ENCODE measurements at regions not wholly inside any gene's neighbourhood (a gene's known extent, or its start where the extent isn't known, plus 50 kb on each side); places are given as distances from the start of the nearest gene placed in this dataset.

GRCh38 chr6:8229915-8230756 is 127.8 kb upstream of the EEF1E1 start:
- DNase-seq (ENCODE audit: extremely low read depth in 1 of 11, low read depth in 9 of 11, low spot score in 4 of 11) = peak in 4 of 11 donors; percentile 43 to 62 (median 46)

- no peak for DNase-seq (ENCODE audit: extremely low read depth in 1 of 11, low read depth in 9 of 11, low spot score in 4 of 11)
Measured at GRCh38 chr6:8225113-8225512, 122.8 kb upstream of the EEF1E1 start.

GRCh38 chr6:8223678-8224077 is 121.3 kb upstream of the EEF1E1 start:
- no peak for DNase-seq (ENCODE audit: extremely low read depth in 1 of 11, low read depth in 9 of 11, low spot score in 4 of 11)

GRCh38 chr6:8219352-8219943 is 117.1 kb upstream of the EEF1E1 start:
- peak in 4 of 11 donors; percentile 32 to 57 (median 50) for DNase-seq (ENCODE audit: extremely low read depth in 1 of 11, low read depth in 9 of 11, low spot score in 4 of 11)

GRCh38 chr6:8218861-8219260 is 116.5 kb upstream of the EEF1E1 start:
- no peak for DNase-seq (ENCODE audit: extremely low read depth in 1 of 11, low read depth in 9 of 11, low spot score in 4 of 11)

GRCh38 chr6:8215631-8216030 is 113.3 kb upstream of the EEF1E1 start:
- DNase-seq (ENCODE audit: extremely low read depth in 1 of 11, low read depth in 9 of 11, low spot score in 4 of 11) = no peak

GRCh38 chr6:8213995-8214394 is 111.6 kb upstream of the EEF1E1 start:
- DNase-seq (ENCODE audit: extremely low read depth in 1 of 11, low read depth in 9 of 11, low spot score in 4 of 11) = no peak

GRCh38 chr6:8212720-8213434 is 110.5 kb upstream of the EEF1E1 start:
- no peak for DNase-seq (ENCODE audit: extremely low read depth in 1 of 11, low read depth in 9 of 11, low spot score in 4 of 11)

- no peak for DNase-seq (ENCODE audit: extremely low read depth in 1 of 11, low read depth in 9 of 11, low spot score in 4 of 11)
Measured at GRCh38 chr6:8207869-8208191, 105.5 kb upstream of the EEF1E1 start.

- DNase-seq (ENCODE audit: extremely low read depth in 1 of 11, low read depth in 9 of 11, low spot score in 4 of 11) = no peak
Measured at GRCh38 chr6:8207191-8207868, 105.0 kb upstream of the EEF1E1 start.

- DNase-seq (ENCODE audit: extremely low read depth in 1 of 11, low read depth in 9 of 11, low spot score in 4 of 11) = no peak
Measured at GRCh38 chr6:8203337-8203736, 101.0 kb upstream of the EEF1E1 start.

GRCh38 chr6:8201679-8202078 is 99.3 kb upstream of the EEF1E1 start:
- DNase-seq (ENCODE audit: extremely low read depth in 1 of 11, low read depth in 9 of 11, low spot score in 4 of 11) = no peak

- DNase-seq (ENCODE audit: extremely low read depth in 1 of 11, low read depth in 9 of 11, low spot score in 4 of 11) = peak in 5 of 11 donors; percentile 54 to 81 (median 69)
Measured at GRCh38 chr6:8200255-8200654, 97.9 kb upstream of the EEF1E1 start.

GRCh38 chr6:8195714-8196102 is 93.4 kb upstream of the EEF1E1 start:
- no peak for DNase-seq (ENCODE audit: extremely low read depth in 1 of 11, low read depth in 9 of 11, low spot score in 4 of 11)

- DNase-seq (ENCODE audit: extremely low read depth in 1 of 11, low read depth in 9 of 11, low spot score in 4 of 11) = no peak
Measured at GRCh38 chr6:8195040-8195713, 92.8 kb upstream of the EEF1E1 start.

- DNase-seq (ENCODE audit: extremely low read depth in 1 of 11, low read depth in 9 of 11, low spot score in 4 of 11) = no peak
Measured at GRCh38 chr6:8194490-8194889, 92.1 kb upstream of the EEF1E1 start.

- DNase-seq (ENCODE audit: extremely low read depth in 1 of 11, low read depth in 9 of 11, low spot score in 4 of 11) = no peak
Measured at GRCh38 chr6:8193541-8193940, 91.2 kb upstream of the EEF1E1 start.

- no peak for DNase-seq (ENCODE audit: extremely low read depth in 1 of 11, low read depth in 9 of 11, low spot score in 4 of 11)
Measured at GRCh38 chr6:8192597-8192996, 90.2 kb upstream of the EEF1E1 start.

GRCh38 chr6:8192067-8192466 is 89.7 kb upstream of the EEF1E1 start:
- no peak for DNase-seq (ENCODE audit: extremely low read depth in 1 of 11, low read depth in 9 of 11, low spot score in 4 of 11)
